ENCODE measurements at regions not wholly inside any gene's neighbourhood (a gene's known extent, or its start where the extent isn't known, plus 50 kb on each side); places are given as distances from the start of the nearest gene placed in this dataset.

DNA sequence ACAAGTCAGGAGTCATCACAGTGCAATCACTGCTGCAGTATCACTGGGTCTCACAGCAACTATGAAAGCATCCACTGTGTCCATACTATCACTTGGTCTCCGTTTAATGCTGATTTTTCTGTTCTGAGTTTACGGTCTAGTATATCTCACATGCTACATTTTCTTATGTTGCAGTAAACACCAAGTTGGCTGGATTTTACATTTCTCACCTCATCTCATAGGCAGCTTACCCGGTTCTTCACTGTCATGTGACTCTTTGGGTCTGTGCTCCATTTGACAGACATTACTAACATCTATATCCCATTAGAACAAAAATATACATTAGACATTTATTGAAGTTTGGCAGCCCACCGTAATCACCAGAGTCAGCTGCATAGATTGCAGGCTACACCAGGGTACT, 115.7 kb upstream of the PRMT8 start:
- no peaks in the 10 kb centered on the region for H3K4me1 ChIP-seq
- no peak overlapping the region for H3K4me3 ChIP-seq
- 70 to 87% (median 86%) methylated on average over 4 of the region's 4 CpGs for WGBS, 3 donors
- no peaks in the 10 kb centered on the region for H3K9me3 ChIP-seq
- no peak overlapping the region for H3K27ac ChIP-seq
- TF ChIP-seq, protein P1, sequence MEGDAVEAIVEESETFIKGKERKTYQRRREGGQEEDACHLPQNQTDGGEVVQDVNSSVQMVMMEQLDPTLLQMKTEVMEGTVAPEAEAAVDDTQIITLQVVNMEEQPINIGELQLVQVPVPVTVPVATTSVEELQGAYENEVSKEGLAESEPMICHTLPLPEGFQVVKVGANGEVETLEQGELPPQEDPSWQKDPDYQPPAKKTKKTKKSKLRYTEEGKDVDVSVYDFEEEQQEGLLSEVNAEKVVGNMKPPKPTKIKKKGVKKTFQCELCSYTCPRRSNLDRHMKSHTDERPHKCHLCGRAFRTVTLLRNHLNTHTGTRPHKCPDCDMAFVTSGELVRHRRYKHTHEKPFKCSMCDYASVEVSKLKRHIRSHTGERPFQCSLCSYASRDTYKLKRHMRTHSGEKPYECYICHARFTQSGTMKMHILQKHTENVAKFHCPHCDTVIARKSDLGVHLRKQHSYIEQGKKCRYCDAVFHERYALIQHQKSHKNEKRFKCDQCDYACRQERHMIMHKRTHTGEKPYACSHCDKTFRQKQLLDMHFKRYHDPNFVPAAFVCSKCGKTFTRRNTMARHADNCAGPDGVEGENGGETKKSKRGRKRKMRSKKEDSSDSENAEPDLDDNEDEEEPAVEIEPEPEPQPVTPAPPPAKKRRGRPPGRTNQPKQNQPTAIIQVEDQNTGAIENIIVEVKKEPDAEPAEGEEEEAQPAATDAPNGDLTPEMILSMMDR (IDR thresholded peaks at IDR 0.05): no peak
- peaks cover 0 to 9% (median 0%) of the 10 kb centered on the region in 3 donors for H3K27me3 ChIP-seq (ENCODE audit: insufficient read depth in 3 of 3, low read length in 2 of 3)
- intact Hi-C loops (cut with DNase I): no loop called here
- no peaks in the 10 kb centered on the region for H3K36me3 ChIP-seq (ENCODE audit: insufficient read depth in 1 of 2, low read depth in 1 of 2)
- ATAC-seq: no peak
- no peak for DNase-seq

DNA sequence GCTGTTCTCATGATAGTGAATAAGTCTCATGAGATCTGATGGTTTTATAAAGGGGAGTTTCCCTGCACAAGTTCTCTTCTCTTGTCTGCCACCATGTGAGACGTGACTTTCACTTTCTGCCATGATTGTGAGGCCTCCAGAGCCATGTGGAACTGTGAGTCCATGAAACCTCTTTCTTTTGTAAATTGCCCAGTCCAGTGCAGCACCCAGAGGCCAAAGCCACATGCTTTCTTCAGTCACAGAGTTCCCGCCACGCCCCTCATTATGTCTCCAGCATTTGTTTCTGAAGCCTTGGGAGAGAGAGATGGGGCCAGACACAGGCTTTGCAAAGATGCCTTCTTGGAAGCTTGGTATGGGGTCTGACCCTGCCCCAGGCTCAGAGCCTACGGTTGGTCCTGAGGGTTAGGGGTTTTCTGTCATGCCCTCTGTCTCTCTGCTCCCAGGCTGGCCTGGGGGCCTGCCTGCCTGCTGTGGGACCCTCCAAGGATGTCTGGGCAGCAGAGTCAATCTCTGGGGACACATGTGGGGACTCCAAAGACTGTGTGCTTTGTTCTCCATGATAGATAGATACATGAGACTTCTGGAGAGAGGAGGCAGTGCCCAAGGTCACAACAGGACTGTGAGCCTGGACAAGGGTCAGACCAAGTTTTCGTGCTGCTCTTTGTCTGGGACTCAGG, 114.1 kb upstream of the PRMT8 start:
- WGBS, 3 donors: 69 to 80% (median 79%) methylated on average over 5 of the region's 5 CpGs
- TF ChIP-seq, protein P1 (IDR thresholded peaks at IDR 0.05): no peak
- Histone ChIP-seq H3K27me3 (ENCODE audit: insufficient read depth in 3 of 3, low read length in 2 of 3) (peaks cover 0 to 7% (median 0%) of the 10 kb centered on the region in 3 donors), H3K36me3 (ENCODE audit: insufficient read depth in 1 of 2, low read depth in 1 of 2) (no peaks in the 10 kb centered on the region), H3K9me3 (no peaks in the 10 kb centered on the region), H3K27ac (no peak overlapping the region), H3K4me3 (no peak overlapping the region), H3K4me1 (no peaks in the 10 kb centered on the region)
- intact Hi-C loops (cut with DNase I): no loop called here
- ATAC-seq (no peak), DNase-seq (no peak)

DNA sequence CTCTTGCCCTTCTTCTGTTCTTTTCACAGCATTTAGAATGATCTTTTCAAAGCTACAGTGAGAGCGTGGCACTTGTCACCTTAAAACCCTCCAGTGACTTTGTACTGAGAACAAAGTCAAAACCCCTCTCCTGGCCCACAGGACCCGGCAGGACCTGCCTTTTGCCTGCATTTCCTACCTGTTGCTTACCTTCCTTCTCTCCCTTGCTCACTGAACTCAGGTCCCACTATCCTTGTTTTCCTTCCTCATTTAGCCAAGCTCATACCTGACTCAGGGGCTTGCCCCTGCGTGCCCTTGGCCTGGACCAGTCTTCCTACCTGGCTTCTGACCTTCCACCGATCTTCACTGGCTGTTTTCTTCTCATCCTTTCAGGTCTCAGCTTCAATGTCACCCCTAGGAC, 112.3 kb upstream of the PRMT8 start:
- Histone ChIP-seq H3K9me3 (no peaks in the 10 kb centered on the region), H3K27me3 (ENCODE audit: insufficient read depth in 3 of 3, low read length in 2 of 3) (peaks cover 0 to 6% (median 0%) of the 10 kb centered on the region in 3 donors), H3K4me1 (no peaks in the 10 kb centered on the region), H3K27ac (no peak overlapping the region), H3K36me3 (ENCODE audit: insufficient read depth in 1 of 2, low read depth in 1 of 2) (no peaks in the 10 kb centered on the region), H3K4me3 (no peak overlapping the region)
- DNase-seq (no peak), ATAC-seq (no peak)
- TF ChIP-seq, protein P1 (IDR thresholded peaks at IDR 0.05): no peak
- intact Hi-C loops (cut with DNase I): no loop called here
- WGBS, 3 donors: 85 to 87% (median 87%) methylated on average over 4 of the region's 4 CpGs

DNA sequence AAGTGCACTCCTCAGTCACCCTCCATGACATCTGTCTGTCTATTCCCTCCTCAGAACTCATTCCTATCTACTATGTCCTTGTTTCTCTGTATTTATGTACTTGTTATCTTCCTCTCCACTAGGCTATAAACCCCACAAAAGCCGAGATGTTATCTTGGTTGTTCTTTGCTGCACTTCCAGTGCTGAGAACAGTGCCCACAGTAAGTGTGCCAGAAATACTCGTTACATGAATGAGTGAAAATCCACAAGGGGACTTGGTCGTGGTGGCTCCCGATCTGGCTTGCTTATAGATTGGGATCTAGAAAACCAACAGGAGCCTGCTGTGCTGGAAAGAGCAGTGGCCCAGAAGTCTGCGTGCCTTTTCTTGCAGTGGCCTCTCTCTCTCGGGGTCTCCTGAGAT, 111.9 kb upstream of the PRMT8 start:
- no peak for DNase-seq

More for the DNA sequence above, 111.9 kb upstream of the PRMT8 start:
- 71 to 83% (median 77%) methylated on average over 6 of the region's 6 CpGs for WGBS, 3 donors
- no peaks in the 10 kb centered on the region for H3K4me1 ChIP-seq
- H3K27ac ChIP-seq: no peak overlapping the region
- H3K4me3 ChIP-seq: no peak overlapping the region
- intact Hi-C loops (cut with DNase I): no loop called here
- no peaks in the 10 kb centered on the region for H3K9me3 ChIP-seq
- H3K27me3 ChIP-seq (ENCODE audit: insufficient read depth in 3 of 3, low read length in 2 of 3): peaks cover 0 to 6% (median 0%) of the 10 kb centered on the region in 3 donors
- TF ChIP-seq, protein P1 (IDR thresholded peaks at IDR 0.05): no peak
- H3K36me3 ChIP-seq (ENCODE audit: insufficient read depth in 1 of 2, low read depth in 1 of 2): no peaks in the 10 kb centered on the region
- ATAC-seq: no peak

Measured in psoas muscle (tissue), 7 donors.